Keratinocyte (primary cell): ENCODE measurements at regions not wholly inside any gene's neighbourhood (a gene's known extent, or its start where the extent isn't known, plus 50 kb on each side); places are given as distances from the start of the nearest gene placed in this dataset.

Experiments
- DNase-seq: peaks from one replicate; pipeline ENCODE4 v3.0.0-alpha.2; 2011; ENCODE audit warnings: low read depth, missing footprints, low spot score
- FAIRE-seq: peaks from 2 replicates; lab custom pipeline; 2011; peaks lifted over from hg19 to GRCh38; lab: Jason Lieb, UNC
- H2AFZ ChIP-seq: 2 replicates; pipeline ENCODE4 v1.6.0; 2012; ENCODE audit warnings: low read length, control low read depth, inconsistent platforms; ENCODE audit not compliant: control insufficient read depth
- H3K27ac ChIP-seq: 2 replicates; pipeline ENCODE4 v1.5.1; 2011; ENCODE audit warnings: low read length; ENCODE audit not compliant: control insufficient read depth, insufficient read depth
- H3K27me3 ChIP-seq: 3 replicates; pipeline ENCODE4 v1.6.0; 2011; ENCODE audit warnings: low read length; ENCODE audit not compliant: control insufficient read depth, insufficient read depth; ENCODE audit errors: extremely low read depth
- H3K36me3 ChIP-seq, 2 experiments: 2 replicates in 1 of 2; 3 replicates in 1 of 2; pipeline ENCODE4 v1.5.1; 2011; ENCODE audit warnings: low read length in 2 of 2, mild to moderate bottlenecking in 1 of 2; ENCODE audit not compliant: control insufficient read depth in 2 of 2, insufficient read depth in 2 of 2; ENCODE audit errors: extremely low read depth in 1 of 2
- H3K4me1 ChIP-seq: 3 replicates; pipeline ENCODE4 v1.5.1; 2011; ENCODE audit warnings: low read length; ENCODE audit not compliant: control insufficient read depth, insufficient read depth; ENCODE audit errors: extremely low read depth
- H3K4me2 ChIP-seq: 3 replicates; pipeline ENCODE4 v1.6.0; 2011; ENCODE audit warnings: low read depth, low read length; ENCODE audit not compliant: control insufficient read depth, insufficient read depth; ENCODE audit errors: extremely low read depth
- H3K4me3 ChIP-seq, 3 experiments: fragments of 200-600 bp in 1 of 3; sonication (generic) in 1 of 3; 2 replicates in 2 of 3; 3 replicates in 1 of 3; pipeline ENCODE4 v1.5.1; 2011 to 2016; ENCODE audit warnings: low read length in 3 of 3, mild to moderate bottlenecking in 3 of 3, control low read depth in 2 of 3, inconsistent platforms in 1 of 3, low read depth in 1 of 3, mixed read lengths in 1 of 3, mixed run types in 1 of 3, moderate library complexity in 1 of 3; ENCODE audit not compliant: control insufficient read depth in 2 of 3, insufficient read depth in 2 of 3; ENCODE audit errors: extremely low read depth in 1 of 3
- H3K79me2 ChIP-seq: 2 replicates; pipeline ENCODE4 v1.6.0; 2012; ENCODE audit warnings: low read length; ENCODE audit not compliant: control insufficient read depth, insufficient read depth
- H3K9ac ChIP-seq: 3 replicates; pipeline ENCODE4 v1.6.0; 2011; ENCODE audit warnings: low read length; ENCODE audit not compliant: control insufficient read depth, insufficient read depth; ENCODE audit errors: extremely low read depth
- H3K9me1 ChIP-seq: 3 replicates; pipeline ENCODE4 v1.6.0; 2011; ENCODE audit warnings: low read length; ENCODE audit not compliant: control insufficient read depth, insufficient read depth; ENCODE audit errors: extremely low read depth
- H3K9me3 ChIP-seq: 2 replicates; pipeline ENCODE4 v1.5.1; 2012; ENCODE audit warnings: low read depth, low read length; ENCODE audit not compliant: control insufficient read depth
- H4K20me1 ChIP-seq: 3 replicates; pipeline ENCODE4 v1.6.0; 2011; ENCODE audit warnings: low read length; ENCODE audit not compliant: control insufficient read depth, insufficient read depth; ENCODE audit errors: extremely low read depth
- CTCF ChIP-seq, 3 experiments: IDR thresholded peaks in 1 of 3; conservative IDR thresholded peaks in 1 of 3; optimal IDR thresholded peaks in 1 of 3; 2 replicates in 2 of 3; 3 replicates in 1 of 3; pipeline versions ENCODE3 to v1.5.1; 2011; ENCODE audit warnings: low read length in 3 of 3, mild to moderate bottlenecking in 3 of 3, moderate library complexity in 2 of 3, control low read depth in 1 of 3, inconsistent platforms in 1 of 3; ENCODE audit not compliant: insufficient read depth in 2 of 3; ENCODE audit errors: extremely low read depth in 1 of 3
- EZH2 ChIP-seq: IDR thresholded peaks from one replicate; pipeline ENCODE4 v1.6.1; 2012; ENCODE audit warnings: inconsistent platforms, mild to moderate bottlenecking, low read length, moderate library complexity
- dilution Hi-C: fragments of 300-500 bp; cut with MboI; formaldehyde crosslinking; loops from one replicate; pipeline ENCODE4 v1.7.0; 2020; ENCODE audit warnings: low sequenced_read_pairs; ENCODE audit not compliant: extremely low pct_ligation_motif_present

DNA sequence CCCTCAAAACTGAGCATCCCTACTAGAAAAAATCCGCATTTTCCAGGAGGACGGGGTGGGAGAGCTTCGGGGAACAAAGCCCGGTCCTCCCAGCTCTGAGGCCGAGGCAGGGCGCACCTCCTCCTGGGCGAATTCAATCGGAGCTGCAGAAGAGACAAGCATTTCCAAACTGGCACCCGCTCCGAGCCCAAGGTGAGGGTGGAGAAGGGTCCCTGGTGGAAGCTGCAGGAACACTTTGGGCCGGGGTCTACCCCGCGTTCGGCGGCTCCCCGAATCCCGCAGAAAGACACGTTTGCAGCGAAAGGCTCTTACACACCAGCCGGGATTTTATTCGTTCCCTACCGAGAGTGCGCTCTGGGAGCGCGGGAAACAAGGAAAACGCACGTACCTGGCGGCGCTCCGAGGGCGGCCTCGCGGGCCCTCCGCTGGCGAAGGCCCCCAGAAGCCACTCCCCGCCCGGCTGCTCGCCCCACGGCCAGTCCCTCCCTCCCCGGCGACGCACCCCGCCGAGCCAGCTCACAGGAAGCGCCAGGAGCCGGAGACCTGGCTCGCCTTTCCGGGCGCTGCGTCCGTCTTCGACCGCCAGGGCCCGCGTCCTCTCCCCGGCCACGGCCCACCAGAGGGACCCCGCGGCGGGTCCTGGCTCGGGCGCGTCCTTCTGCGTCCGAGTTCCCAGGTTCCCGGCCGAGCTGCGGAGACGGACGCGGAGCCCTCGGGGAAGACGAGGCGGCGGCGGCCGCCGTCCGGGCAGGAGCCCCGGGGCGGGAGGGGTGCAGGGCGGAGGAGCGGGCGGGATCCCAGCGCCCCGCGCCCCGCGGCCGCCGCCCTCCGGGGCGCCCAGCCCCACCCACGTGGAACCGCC lies 49.8 kb upstream of the BAHCC1 start:
- peak overlapping the region; percentile 93 for H3K27ac ChIP-seq
- peaks cover 33% of the 10 kb centered on the region for H3K4me1 ChIP-seq
- peak overlapping the region; percentile 95 for H3K9ac ChIP-seq
- no peaks in the 10 kb centered on the region for H4K20me1 ChIP-seq
- H3K9me1 ChIP-seq = no peaks in the 10 kb centered on the region
- H3K79me2 ChIP-seq = peaks cover 49% of the 10 kb centered on the region
- dilution Hi-C loops = no loop called here
- peak; percentile 45 for DNase-seq
- H3K4me2 ChIP-seq = peak overlapping the region; percentile 96
- H2AFZ ChIP-seq = no peak overlapping the region
- no peaks in the 10 kb centered on the region for H3K9me3 ChIP-seq
- no peak for FAIRE-seq
- H3K27me3 ChIP-seq = no peaks in the 10 kb centered on the region
- TF ChIP-seq CTCF (optimal IDR thresholded peaks at IDR 0.05 in 1 of 3, IDR thresholded peaks at IDR 0.05 in 1 of 3, conservative IDR thresholded peaks at IDR 0.05 in 1 of 3; ENCODE audit: extremely low read depth in 1 of 3, insufficient read depth in 2 of 3, low read length in 3 of 3) (peak in 1 of 3 experiments; percentile 30), EZH2 (no peak)
- H3K4me3 ChIP-seq = peak overlapping the region; percentile 85 to 99 (median 96)
- no peaks in the 10 kb centered on the region for H3K36me3 ChIP-seq
